GM12878 (cell line): ENCODE measurements at regions not wholly inside any gene's neighbourhood (a gene's known extent, or its start where the extent isn't known, plus 50 kb on each side); places are given as distances from the start of the nearest gene placed in this dataset.

ENCODE experiments used
- BCL11A ChIP-seq: IDR thresholded peaks from 2 replicates; pipeline ENCODE4 v1.6.1; 2011; ENCODE audit warnings: low read depth, low read length
- BCLAF1 ChIP-seq: fragments of 450-650 bp; IDR thresholded peaks from 2 replicates; pipeline ENCODE4 v1.6.1; 2017; ENCODE audit warnings: antibody characterized with exemption, mild to moderate bottlenecking, moderate library complexity
- CHD4 ChIP-seq: fragments of 200-600 bp; sonication (generic); IDR thresholded peaks from 2 replicates; pipeline ENCODE4 v1.6.1; 2016; ENCODE audit warnings: mild to moderate bottlenecking
- FOS ChIP-seq: IDR thresholded peaks from 3 replicates; pipeline ENCODE4 v1.6.1; 2011; ENCODE audit warnings: borderline replicate concordance; ENCODE audit not compliant: insufficient read length; ENCODE audit errors: extremely low read depth
- JUNB ChIP-seq: IDR thresholded peaks from 2 replicates; pipeline ENCODE4 v1.6.1; 2016; ENCODE audit warnings: antibody characterized with exemption, mild to moderate bottlenecking
- PKNOX1 ChIP-seq: fragments of 450-650 bp; IDR thresholded peaks from 2 replicates; pipeline ENCODE4 v1.6.1; 2016; ENCODE audit warnings: mild to moderate bottlenecking
- RCOR1 ChIP-seq: conservative IDR thresholded peaks from 2 replicates; pipeline ENCODE4 v1.6.1; 2012; ENCODE audit warnings: low read depth, low read length, improper control_type of control experiment
- SIX5 ChIP-seq: IDR thresholded peaks from 2 replicates; pipeline ENCODE4 v1.6.1; 2011; ENCODE audit warnings: mild to moderate bottlenecking, low read depth, low read length, moderate library complexity; ENCODE audit not compliant: severe bottlenecking
- SMAD5 ChIP-seq: IDR thresholded peaks from 2 replicates; pipeline ENCODE4 v1.6.1; 2016; ENCODE audit warnings: antibody characterized with exemption, low read depth
- SP1 ChIP-seq: IDR thresholded peaks from one replicate; pipeline ENCODE4 v1.6.1; 2011; ENCODE audit warnings: low read depth, low read length
- SUZ12 ChIP-seq: fragments of 200-600 bp; sonication (generic); IDR thresholded peaks from one replicate; pipeline ENCODE4 v1.6.1; 2018; ENCODE audit warnings: antibody characterized with exemption, mild to moderate bottlenecking; ENCODE audit not compliant: unreplicated experiment
- TAF1 ChIP-seq: IDR thresholded peaks from 2 replicates; pipeline ENCODE4 v1.6.1; 2011; ENCODE audit warnings: mild to moderate bottlenecking, low read depth, low read length, borderline replicate concordance
- ZNF207 ChIP-seq: fragments of 450-650 bp; IDR thresholded peaks from 2 replicates; pipeline ENCODE4 v1.6.1; 2014; ENCODE audit warnings: antibody characterized with exemption, mild to moderate bottlenecking, borderline replicate concordance
- ZNF24 ChIP-seq: fragments of 450-650 bp; IDR thresholded peaks from 2 replicates; pipeline ENCODE4 v1.6.1; 2017; ENCODE audit warnings: antibody characterized with exemption, mild to moderate bottlenecking

- no peak for TF ChIP-seq PKNOX1
- no peak for TF ChIP-seq RCOR1
- no peak for TF ChIP-seq TAF1
- no peak for TF ChIP-seq FOS
- TF ChIP-seq BCLAF1: no peak
- TF ChIP-seq JUNB: no peak
- no peak for TF ChIP-seq SUZ12
- no peak for TF ChIP-seq SP1
- no peak for TF ChIP-seq SMAD5
- TF ChIP-seq BCL11A: no peak
- no peak for TF ChIP-seq SIX5
- TF ChIP-seq ZNF207: no peak
- no peak for TF ChIP-seq ZNF24
- TF ChIP-seq CHD4: no peak
These were observed 122.4 kb upstream of the PLXNA2 start (continued) for GRCh38 chr1:208366559-208366958.
